Smooth muscle cell (in vitro differentiated cells): ENCODE measurements at regions not wholly inside any gene's neighbourhood (a gene's known extent, or its start where the extent isn't known, plus 50 kb on each side); places are given as distances from the start of the nearest gene placed in this dataset.
A peak's percentile ranks its signal among the peaks of the same experiment; 100 is the strongest.

Experiments used
- DNase-seq: peaks from one replicate; lab custom pipeline; 2025; ENCODE audit not compliant: unreplicated experiment; lab: John Stamatoyannopoulos, UW
- H2AFZ ChIP-seq: fragments of 200-600 bp; sonication (generic); 2 replicates; pipeline ENCODE4 v1.6.0; 2016; ENCODE audit warnings: antibody characterized with exemption, low read depth, mild to moderate bottlenecking
- H3F3A ChIP-seq: fragments of 200-600 bp; sonication (generic); 2 replicates; pipeline ENCODE4 v1.6.0; 2017; ENCODE audit warnings: antibody characterized with exemption, low read depth
- H3K27ac ChIP-seq: fragments of 200-600 bp; sonication (generic); 2 replicates; pipeline ENCODE4 v1.5.1; 2016; ENCODE audit warnings: low read depth, mild to moderate bottlenecking
- H3K27me3 ChIP-seq: fragments of 200-600 bp; sonication (generic); 2 replicates; pipeline ENCODE4 v1.6.1; 2016; ENCODE audit warnings: low read depth, mild to moderate bottlenecking
- H3K36me3 ChIP-seq: fragments of 200-600 bp; sonication (generic); 2 replicates; pipeline ENCODE4 v1.5.1; 2016; ENCODE audit warnings: low read depth
- H3K4me1 ChIP-seq: fragments of 200-600 bp; sonication (generic); 2 replicates; pipeline ENCODE4 v1.5.1; 2016; ENCODE audit warnings: low read depth
- H3K4me2 ChIP-seq: fragments of 200-600 bp; sonication (generic); 2 replicates; pipeline ENCODE4 v1.6.0; 2016; ENCODE audit warnings: mild to moderate bottlenecking
- H3K4me3 ChIP-seq: fragments of 200-600 bp; sonication (generic); 2 replicates; pipeline ENCODE4 v1.5.1; 2016; ENCODE audit warnings: mild to moderate bottlenecking
- H3K79me2 ChIP-seq: fragments of 200-600 bp; sonication (generic); 2 replicates; pipeline ENCODE4 v1.6.0; 2016; ENCODE audit warnings: low read depth, mild to moderate bottlenecking
- H3K9ac ChIP-seq: fragments of 200-600 bp; sonication (generic); 2 replicates; pipeline ENCODE4 v1.6.0; 2016; ENCODE audit warnings: low read depth
- H3K9me3 ChIP-seq: fragments of 200-600 bp; sonication (generic); replicated peaks from 2 replicates; pipeline ENCODE4 v1.5.1; 2016; ENCODE audit warnings: low read depth
- H4K20me1 ChIP-seq: fragments of 200-600 bp; sonication (generic); 2 replicates; pipeline ENCODE4 v1.6.0; 2016; ENCODE audit warnings: low read depth
- CTCF ChIP-seq: fragments of 200-600 bp; sonication (generic); IDR thresholded peaks from 2 replicates; pipeline ENCODE4 v1.5.1; 2017; ENCODE audit warnings: borderline replicate concordance, mild to moderate bottlenecking, antibody characterized with exemption; ENCODE audit not compliant: insufficient read depth, poor library complexity, severe bottlenecking
- WGBS: methylation state at CpG from one replicate; pipeline ENCODE4 v1.1.7; 2016; ENCODE audit warnings: low lambda C conversion rate; 5-methylcytosine and 5-hydroxymethylcytosine counted together

DNA sequence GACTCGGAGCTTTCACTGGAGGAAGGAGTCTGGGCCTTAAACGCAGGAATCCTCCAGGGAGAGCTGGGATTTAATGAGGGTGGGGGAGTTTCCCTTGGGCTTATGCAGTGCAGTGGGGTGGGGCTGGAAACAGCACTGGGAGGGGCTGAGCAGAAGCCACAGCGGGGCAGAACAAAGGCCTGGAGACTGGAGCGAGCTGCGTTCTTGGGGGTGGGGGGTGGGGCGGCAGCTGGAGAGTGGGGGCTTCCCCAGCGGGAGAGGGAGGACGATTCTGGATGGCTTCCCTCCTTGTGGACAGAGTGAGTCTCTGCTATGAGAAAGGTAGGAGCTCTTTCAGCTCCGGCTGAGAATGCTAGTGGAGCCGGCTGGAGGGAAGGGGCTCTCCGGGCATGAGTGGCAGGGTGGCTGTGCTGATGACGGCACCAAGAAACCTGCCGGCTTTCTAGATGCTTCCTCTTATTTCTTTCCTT lies 406.0 kb downstream of the SEC14L1 start:
- peak; percentile 19 for DNase-seq
- Histone ChIP-seq H3K4me2 (peak overlapping the region; percentile 78), H3K36me3 (no peaks in the 10 kb centered on the region), H2AFZ (peak overlapping the region; percentile 47), H3K4me1 (peaks cover 21% of the 10 kb centered on the region), H3K27ac (no peak overlapping the region), H3K79me2 (no peaks in the 10 kb centered on the region), H3K9me3 (no peaks in the 10 kb centered on the region), H3F3A (no peaks in the 10 kb centered on the region), H4K20me1 (no peaks in the 10 kb centered on the region), H3K9ac (peak overlapping the region; percentile 19), H3K4me3 (peak overlapping the region; percentile 20), H3K27me3 (no peaks in the 10 kb centered on the region)
- TF ChIP-seq CTCF, result no peak
- WGBS, result 13% methylated on average over 12 of the region's 13 CpGs

DNA sequence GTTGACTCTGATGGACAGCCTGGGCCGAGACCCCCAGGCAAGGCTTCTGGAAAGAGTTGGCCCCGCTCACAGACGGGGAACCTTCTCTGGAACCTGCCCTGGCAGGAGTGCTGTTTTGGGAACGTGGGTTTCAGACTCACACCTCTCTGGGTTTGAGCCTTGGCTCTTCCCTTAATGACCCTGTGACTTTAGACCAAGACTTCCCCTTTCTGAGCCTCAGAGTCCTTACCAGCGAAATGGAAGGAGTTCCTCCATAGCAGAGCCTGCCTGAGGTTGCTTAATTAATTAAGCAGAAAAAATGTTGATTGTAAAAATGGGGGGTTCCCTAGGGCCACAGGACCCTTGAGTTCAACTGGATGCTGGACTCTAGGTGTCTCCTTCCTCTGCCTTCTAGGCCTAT lies 408.2 kb downstream of the SEC14L1 start:
- Histone ChIP-seq H3F3A (no peaks in the 10 kb centered on the region), H4K20me1 (no peaks in the 10 kb centered on the region), H3K9ac (no peak overlapping the region), H3K27ac (no peak overlapping the region), H3K4me1 (peaks cover 12% of the 10 kb centered on the region), H2AFZ (no peak overlapping the region), H3K4me3 (no peak overlapping the region), H3K9me3 (no peaks in the 10 kb centered on the region), H3K79me2 (no peaks in the 10 kb centered on the region), H3K36me3 (no peaks in the 10 kb centered on the region), H3K27me3 (no peaks in the 10 kb centered on the region), H3K4me2 (no peak overlapping the region)
- no peak for DNase-seq
- TF ChIP-seq CTCF, result no peak
- WGBS, result 82% methylated on average over 5 of the region's 5 CpGs

DNA sequence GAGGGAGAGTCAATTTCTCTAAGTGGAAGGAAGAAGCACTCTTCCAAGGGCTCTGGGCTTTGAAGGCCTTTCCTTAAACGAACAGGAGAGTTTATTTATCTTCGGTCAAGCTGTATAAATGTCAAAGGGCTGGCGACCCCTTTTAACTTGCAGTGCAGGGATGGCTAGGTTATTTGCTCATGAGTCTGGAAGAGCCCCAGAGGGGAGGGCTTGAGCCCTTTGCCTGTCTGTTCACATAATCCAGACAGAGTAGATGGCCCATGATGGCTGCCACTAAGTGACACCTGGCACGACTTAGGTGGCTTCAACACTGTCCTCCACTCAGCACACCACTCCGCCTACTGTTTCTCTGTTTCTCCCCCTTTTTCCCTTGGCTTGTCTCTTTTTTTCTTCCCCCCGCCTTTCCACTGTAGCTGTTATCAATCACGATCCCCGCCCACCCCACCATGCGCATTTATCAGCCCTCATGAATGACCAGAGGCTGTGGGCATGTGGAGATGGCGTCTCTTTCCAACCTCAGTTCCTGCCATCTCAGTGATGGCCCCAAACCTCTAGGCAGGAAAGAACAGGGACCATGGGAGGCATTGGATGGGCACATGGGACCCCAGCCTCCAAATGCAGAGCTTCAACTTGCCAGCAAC lies 408.7 kb upstream of the TNRC6C start:
- no peaks in the 10 kb centered on the region for H3F3A ChIP-seq

More for the DNA sequence above, 408.7 kb upstream of the TNRC6C start:
- Histone ChIP-seq H3K4me3 (no peak overlapping the region), H3K36me3 (no peaks in the 10 kb centered on the region), H3K9me3 (no peaks in the 10 kb centered on the region), H3K4me2 (no peak overlapping the region), H4K20me1 (no peaks in the 10 kb centered on the region), H2AFZ (no peak overlapping the region), H3K4me1 (peaks cover 10% of the 10 kb centered on the region), H3K79me2 (no peaks in the 10 kb centered on the region), H3K27me3 (no peaks in the 10 kb centered on the region), H3K27ac (no peak overlapping the region), H3K9ac (no peak overlapping the region)
- no peak for TF ChIP-seq CTCF
- DNase-seq, result no peak
- 68% methylated on average over 9 of the region's 10 CpGs for WGBS
